ENCODE measurements at regions not wholly inside any gene's neighbourhood (a gene's known extent, or its start where the extent isn't known, plus 50 kb on each side); places are given as distances from the start of the nearest gene placed in this dataset.
"Not testable (repeated sequence)": the region's sequence is repeated elsewhere in the genome, so short reads cannot be mapped to it uniquely, and the experiment has no call there.

DNA sequence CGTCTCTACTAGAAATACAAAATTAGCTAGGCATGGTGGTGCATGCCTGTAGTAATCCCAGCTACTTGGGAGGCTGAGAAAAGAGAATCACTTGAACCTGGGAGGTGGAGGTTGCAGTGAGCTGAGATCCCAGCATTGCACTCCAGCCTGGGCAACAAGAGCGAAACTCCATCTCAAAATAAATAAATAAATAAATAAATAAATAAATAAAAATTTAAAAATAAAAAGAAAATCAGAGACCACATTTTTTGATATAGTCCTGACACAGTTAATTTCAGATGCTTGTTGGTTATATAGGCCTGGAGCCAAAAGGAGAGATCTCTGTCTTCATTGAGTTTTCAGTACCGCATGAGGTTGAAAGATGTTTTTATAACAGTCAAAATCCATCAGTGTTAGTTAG is 388.3 kb downstream of the PRELID2 start:
- DNase-seq = not testable (repeated sequence)

DNA sequence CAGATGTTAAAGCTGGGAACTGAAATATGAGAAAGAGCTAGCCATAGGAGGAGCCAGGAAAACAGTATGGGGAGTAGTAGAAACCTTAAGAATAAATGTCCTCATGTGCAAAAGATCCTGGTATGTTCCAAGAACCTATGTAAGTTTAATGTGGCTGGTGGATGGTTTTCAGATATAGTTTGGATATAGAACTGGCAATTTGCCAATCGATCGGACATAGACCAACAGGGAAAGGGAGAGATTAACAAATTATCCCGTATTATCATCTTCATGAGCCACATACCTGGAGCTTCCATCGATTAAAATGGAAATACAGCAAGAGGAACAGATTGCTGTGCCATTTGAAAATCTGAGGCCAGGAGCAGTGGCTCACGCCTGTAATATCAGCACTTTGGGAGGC is 388.7 kb downstream of the PRELID2 start:
- no peak for DNase-seq

GRCh38 chr5:145445027-145445426 is 390.1 kb downstream of the PRELID2 start:
- no peak for DNase-seq

DNA sequence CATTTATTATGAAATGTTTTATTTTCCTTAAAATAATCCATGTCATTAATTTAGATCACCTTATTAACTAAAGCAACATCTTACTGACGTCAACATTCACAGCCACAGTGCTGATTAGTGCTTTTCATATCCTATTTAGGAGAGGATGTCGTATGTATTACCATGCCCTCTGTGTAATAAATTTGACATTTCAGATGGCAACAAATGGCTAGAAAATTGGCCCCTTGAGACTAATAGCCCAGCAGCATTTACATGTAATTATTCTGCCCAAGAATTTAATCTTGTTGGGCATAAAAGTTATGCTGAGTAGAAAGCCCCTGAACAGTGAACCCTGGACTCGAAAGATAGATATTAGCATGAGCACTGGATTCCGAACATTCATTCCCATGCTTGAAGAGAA is 391.2 kb downstream of the PRELID2 start:
- DNase-seq = no peak

DNA sequence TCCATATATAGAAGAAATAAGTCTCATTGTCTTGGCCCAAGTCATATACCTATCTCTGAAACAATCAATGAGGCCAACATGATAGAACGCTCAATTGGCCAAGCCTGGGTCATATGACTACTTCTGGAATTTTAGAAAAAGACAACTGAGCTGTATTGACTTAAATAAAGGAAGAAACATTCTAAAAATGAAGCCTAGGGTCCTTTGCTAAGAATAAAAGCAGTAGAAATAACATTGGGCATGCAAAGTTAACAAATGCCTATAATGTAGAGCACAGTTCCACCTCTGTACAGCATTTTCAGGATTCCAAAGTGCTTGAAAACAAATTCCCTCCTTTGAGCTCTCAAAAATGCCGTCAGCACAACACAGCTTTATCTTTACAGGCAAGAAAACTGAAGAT is 391.8 kb downstream of the PRELID2 start:
- no peak for DNase-seq

DNA sequence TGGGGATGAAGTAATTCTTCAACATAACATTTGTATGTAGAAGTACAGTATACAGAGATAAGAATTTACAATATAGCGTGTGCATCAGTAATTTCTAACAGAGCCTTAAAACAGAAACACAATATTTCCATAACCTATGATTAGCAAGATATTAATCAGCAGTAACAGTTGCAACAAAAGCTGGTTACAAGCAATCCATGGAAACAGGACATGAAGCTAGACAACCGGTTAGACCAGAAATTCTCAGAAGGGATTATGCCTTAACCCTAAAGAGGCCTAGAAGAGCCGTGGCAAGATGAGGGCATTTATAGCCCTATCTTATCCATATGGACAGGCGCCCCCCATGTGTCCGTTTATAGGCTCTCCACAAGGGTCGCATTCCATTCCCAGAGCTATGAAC is 392.5 kb downstream of the PRELID2 start:
- DNase-seq = not testable (repeated sequence)

DNA sequence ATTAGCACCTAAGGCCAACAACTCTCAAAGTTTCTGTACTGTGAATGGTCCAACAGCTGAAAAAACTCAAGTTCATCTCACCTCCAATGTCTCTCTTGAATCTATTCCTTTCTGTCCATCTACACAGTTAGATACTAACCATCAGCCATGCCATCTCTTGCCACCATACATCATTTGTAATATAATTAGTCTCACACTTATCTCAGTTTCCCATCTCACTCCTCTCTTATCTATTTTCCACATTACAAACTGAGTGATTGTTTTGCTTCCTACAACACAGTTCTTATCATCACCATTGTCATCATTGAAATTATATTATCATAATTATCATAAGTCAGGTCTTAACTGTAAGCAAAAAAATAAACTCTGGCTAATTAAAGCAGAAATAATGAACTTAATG is 393.9 kb downstream of the PRELID2 start:
- DNase-seq = no peak

- DNase-seq = no peak
Measured at GRCh38 chr5:145437627-145438026, 397.5 kb downstream of the PRELID2 start.

GRCh38 chr5:145433077-145433476 is 402.1 kb downstream of the PRELID2 start:
- DNase-seq = no peak

DNA sequence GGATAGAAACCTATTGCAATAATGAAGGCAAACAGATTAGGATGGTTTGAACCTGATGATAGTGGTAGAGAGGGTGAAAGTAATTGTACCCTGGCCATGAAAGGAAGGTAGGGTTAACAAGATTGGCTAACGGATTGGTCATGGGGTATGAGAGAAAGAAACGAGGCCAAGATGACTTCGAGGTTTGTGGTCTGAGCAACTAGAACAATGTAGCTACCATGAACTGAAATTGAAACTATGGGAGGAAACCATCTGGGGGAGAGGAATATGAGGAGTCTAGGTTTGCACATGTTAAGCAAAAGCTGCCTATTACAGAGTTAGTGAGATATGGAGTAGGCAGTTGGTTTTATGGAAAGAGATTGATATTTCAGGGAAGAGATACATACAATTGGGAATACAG is 406.0 kb downstream of the PRELID2 start:
- no peak for DNase-seq

- no peak for DNase-seq
Measured at GRCh38 chr5:145408048-145408341, 427.1 kb downstream of the PRELID2 start.

GRCh38 chr5:145407300-145408047 is 427.7 kb downstream of the PRELID2 start:
- no peak for DNase-seq

DNA sequence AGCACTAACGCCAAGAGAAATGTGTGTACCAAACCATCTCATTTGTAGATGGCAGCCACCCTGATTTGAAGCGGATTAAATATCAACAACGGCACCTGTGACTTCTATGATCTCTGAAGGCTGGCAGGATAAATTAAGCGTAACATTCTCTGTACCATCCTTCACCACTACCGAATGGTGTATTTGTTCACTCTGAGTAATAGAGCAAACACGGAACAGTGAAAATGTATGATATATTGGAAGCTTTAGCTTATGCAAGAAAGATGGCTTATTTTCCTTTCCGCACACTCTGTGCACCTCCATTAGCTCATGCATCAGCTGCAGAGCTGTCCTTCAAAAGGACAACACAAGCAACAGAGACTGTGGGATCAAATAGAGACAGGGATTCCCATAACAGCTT is 431.1 kb downstream of the PRELID2 start:
- DNase-seq = no peak

DNA sequence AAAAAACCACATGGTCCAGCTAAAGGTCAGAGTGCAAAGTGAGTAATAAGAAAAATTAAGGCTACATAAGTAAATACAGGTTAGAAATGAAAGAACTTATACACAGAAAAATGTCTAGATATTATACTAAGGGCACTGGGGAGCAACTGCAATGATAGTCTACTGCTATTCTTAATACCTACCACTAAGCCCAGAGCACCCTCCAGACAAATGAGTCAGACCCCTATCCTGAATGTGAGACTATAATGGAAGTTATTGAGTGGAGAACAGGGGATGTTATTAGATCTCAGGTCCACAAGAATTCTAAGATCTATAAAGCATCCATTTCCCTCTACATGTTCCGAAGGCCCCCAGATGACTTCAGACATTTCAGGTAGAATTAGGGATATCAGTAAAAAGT is 438.3 kb downstream of the PRELID2 start:
- no peak for DNase-seq

DNA sequence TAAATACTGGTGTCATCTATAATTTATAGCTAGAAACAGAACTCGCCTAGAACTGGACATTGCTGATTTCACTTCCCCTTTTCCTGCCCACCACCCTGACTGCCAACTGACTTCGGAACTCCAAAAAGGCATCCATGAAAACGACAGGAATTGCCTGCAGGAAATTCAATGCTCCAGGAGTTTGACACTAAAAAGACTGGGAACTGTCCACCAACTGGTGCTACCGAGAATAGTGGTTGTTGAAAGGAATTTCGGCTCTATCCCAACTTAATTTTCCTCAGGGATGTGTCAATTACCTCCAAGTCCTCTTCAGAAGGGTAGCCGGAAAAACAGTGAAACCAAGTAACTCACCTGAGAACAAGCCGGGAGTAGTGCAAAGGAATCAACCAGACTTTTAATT is 440.0 kb downstream of the PRELID2 start:
- DNase-seq = not testable (repeated sequence)

DNA sequence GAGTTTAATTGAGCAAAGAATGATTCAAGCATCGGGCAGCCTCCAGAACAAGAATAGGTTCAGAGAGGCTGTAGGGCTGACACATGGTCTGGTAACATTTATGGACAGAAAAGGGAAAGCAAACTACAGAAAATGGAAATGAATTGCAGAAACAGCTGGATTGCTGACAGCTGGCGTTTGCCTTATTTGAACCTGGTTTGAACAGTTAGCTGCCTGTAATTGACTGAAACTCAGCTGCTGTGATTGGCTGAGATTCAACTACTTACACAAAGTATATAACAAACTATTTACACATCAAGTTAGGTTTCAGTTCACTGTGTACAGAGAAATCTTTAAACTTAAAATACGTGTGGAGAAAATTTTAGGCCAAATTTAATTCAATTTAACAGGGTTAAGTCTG is 441.7 kb downstream of the PRELID2 start:
- no peak for DNase-seq

- DNase-seq = no peak
Measured at GRCh38 chr5:145389047-145389446, 446.1 kb downstream of the PRELID2 start.

- DNase-seq = no peak
Measured at GRCh38 chr5:145385276-145385675, 449.9 kb downstream of the PRELID2 start.

- DNase-seq = no peak
Measured at GRCh38 chr5:145378226-145378625, 456.9 kb downstream of the PRELID2 start.

DNA sequence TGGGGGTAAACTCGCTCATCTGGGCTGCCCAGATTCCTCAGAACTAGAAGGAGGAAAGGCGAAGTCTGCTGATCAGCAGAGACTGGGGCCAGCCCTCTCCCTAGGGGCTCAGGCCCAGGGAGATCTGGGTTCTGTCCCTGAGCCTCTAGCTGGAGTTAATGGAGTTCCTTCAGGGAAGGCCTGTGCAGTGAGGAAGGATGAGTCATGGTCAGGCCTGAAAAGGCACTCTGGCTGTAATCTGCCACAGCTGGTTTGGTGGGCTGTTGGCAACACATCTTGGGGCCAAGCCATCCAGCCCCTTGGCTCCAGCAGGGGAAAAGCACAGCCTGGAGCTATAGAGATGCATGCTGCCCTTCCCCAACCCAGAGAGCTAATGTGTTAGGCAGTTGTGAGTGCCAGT is 459.6 kb downstream of the PRELID2 start:
- no peak for DNase-seq

DNA sequence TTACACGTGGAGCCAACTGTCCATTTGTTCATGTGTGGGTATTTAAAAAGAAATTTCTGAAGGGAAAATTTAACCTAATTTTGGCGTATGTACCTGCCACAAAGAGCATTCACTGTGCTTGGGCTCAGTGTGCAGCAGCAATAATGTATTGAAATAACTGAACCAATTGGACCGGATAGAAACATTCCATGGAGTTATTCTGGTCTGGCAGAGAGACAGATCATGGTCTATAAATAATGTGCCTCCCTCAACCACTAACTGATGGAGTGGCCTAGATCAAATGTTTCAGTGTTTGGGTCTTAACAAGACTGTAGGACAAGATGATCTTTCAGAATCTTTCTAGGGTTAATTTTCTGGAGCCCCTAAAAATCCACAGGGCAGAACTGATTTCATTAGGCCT is 469.7 kb downstream of the PRELID2 start:
- DNase-seq = no peak

DNA sequence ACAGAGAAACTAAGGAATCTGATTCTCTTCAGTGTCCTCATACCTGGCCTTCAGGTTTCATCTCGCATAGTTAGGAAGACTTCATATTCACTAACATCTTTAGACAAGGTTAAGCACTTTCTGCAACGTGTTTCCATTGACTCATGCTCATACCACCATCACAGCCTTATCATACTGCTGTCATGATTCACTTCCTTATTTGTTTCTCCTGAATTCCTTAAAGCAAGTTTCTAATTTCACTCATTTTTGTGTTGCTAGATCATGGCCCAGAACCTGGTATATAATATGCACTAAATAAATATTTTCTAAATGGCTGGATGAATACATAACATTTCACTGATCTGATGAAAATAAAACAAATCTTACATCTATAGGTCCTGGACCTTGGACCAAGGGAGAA is 472.9 kb downstream of the PRELID2 start:
- DNase-seq = no peak

GRCh38 chr5:145360936-145361335 is 474.2 kb downstream of the PRELID2 start:
- DNase-seq = no peak

DNA sequence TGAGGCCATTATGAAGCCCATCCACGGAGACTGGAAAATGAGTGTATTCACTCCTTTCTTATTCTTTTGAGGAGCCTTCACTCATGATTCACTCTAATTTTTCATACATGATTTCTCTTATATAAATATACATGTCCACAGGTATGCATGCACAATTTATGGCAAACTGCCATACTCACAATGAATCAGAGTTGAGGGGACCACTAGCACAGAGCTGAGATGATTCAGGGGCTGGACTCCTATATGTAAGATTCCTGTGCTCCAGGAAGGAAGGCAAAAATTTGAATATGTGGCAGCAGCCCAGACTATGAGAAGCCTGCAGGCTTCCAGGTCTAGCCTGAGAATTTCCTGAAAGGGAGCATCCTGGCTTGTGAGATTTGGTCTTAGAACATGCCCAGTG is 484.6 kb downstream of the PRELID2 start:
- no peak for DNase-seq

- DNase-seq = no peak
Measured at GRCh38 chr5:145347026-145347616, 488.0 kb downstream of the PRELID2 start.
